Trophoblast cell (in vitro differentiated cells and primary cell): ENCODE measurements at regions not wholly inside any gene's neighbourhood (a gene's known extent, or its start where the extent isn't known, plus 50 kb on each side); places are given as distances from the start of the nearest gene placed in this dataset.

ENCODE experiments used
- DNase-seq, 2 donors: peaks; one replicate each; pipeline ENCODE4 v3.0.0-alpha.2; 2016
- H2AFZ ChIP-seq: 2 replicates; pipeline ENCODE4 v1.6.1; 2013; ENCODE audit warnings: low read length, moderate library complexity, mild to moderate bottlenecking; ENCODE audit not compliant: insufficient read depth, poor library complexity
- H2AK5ac ChIP-seq: 2 replicates; pipeline ENCODE4 v1.6.1; 2013; ENCODE audit warnings: mild to moderate bottlenecking, low read length
- H2BK120ac ChIP-seq: 2 replicates; pipeline ENCODE4 v1.6.1; 2013; ENCODE audit warnings: low read length, mild to moderate bottlenecking, moderate library complexity; ENCODE audit not compliant: insufficient read depth, poor library complexity
- H2BK12ac ChIP-seq: 2 replicates; pipeline ENCODE4 v1.6.1; 2013; ENCODE audit warnings: mild to moderate bottlenecking, low read length, moderate library complexity
- H2BK5ac ChIP-seq: 2 replicates; pipeline ENCODE4 v1.6.1; 2013; ENCODE audit warnings: low read length, low read depth, moderate library complexity, mild to moderate bottlenecking; ENCODE audit not compliant: poor library complexity
- H3K14ac ChIP-seq: 2 replicates; pipeline ENCODE4 v1.6.1; 2013; ENCODE audit warnings: mild to moderate bottlenecking, low read length
- H3K18ac ChIP-seq: 2 replicates; pipeline ENCODE4 v1.6.1; 2013; ENCODE audit warnings: mild to moderate bottlenecking, low read length
- H3K23ac ChIP-seq: 2 replicates; pipeline ENCODE4 v1.6.1; 2013; ENCODE audit warnings: low read length
- H3K27ac ChIP-seq: 2 replicates; pipeline ENCODE4 v1.5.1; 2013; ENCODE audit warnings: low read depth, mild to moderate bottlenecking, inconsistent platforms, low read length, moderate library complexity
- H3K27me3 ChIP-seq: 2 replicates; pipeline ENCODE4 v1.6.1; 2013; ENCODE audit warnings: inconsistent platforms, mild to moderate bottlenecking, low read length, moderate library complexity; ENCODE audit not compliant: insufficient read depth
- H3K36me3 ChIP-seq, 2 experiments: 1 replicate in 1 of 2; 2 replicates in 1 of 2; pipeline ENCODE4 v1.6.1; 2013; ENCODE audit warnings: low read length in 2 of 2, mild to moderate bottlenecking in 2 of 2, moderate library complexity in 1 of 2; ENCODE audit not compliant: insufficient read depth in 2 of 2, control insufficient read depth in 1 of 2
- H3K4ac ChIP-seq: 2 replicates; pipeline ENCODE4 v1.6.1; 2013; ENCODE audit warnings: low read depth, mild to moderate bottlenecking, low read length, moderate library complexity
- H3K4me1 ChIP-seq, 2 experiments: 1 replicate in 1 of 2; 2 replicates in 1 of 2; pipeline ENCODE4 v1.6.1; 2013; ENCODE audit warnings: low read length in 2 of 2, mild to moderate bottlenecking in 2 of 2, moderate library complexity in 1 of 2; ENCODE audit not compliant: insufficient read depth in 2 of 2, control insufficient read depth in 1 of 2
- H3K4me2 ChIP-seq: 2 replicates; pipeline ENCODE4 v1.6.1; 2013; ENCODE audit warnings: inconsistent platforms, mild to moderate bottlenecking, low read length, moderate library complexity
- H3K4me3 ChIP-seq: 2 replicates; pipeline ENCODE4 v1.5.1; 2013; ENCODE audit warnings: mild to moderate bottlenecking, low read depth, low read length, inconsistent platforms
- H3K79me1 ChIP-seq: one replicate; pipeline ENCODE4 v1.6.1; 2013; ENCODE audit warnings: low read length
- H3K79me2 ChIP-seq: 2 replicates; pipeline ENCODE4 v1.6.1; 2013; ENCODE audit warnings: low read length, mild to moderate bottlenecking; ENCODE audit not compliant: control insufficient read depth, insufficient read depth, poor library complexity
- H3K9ac ChIP-seq: 2 replicates; pipeline ENCODE4 v1.6.1; 2013; ENCODE audit warnings: mild to moderate bottlenecking, low read length
- H3K9me3 ChIP-seq: 2 replicates; pipeline ENCODE4 v1.6.1; 2013; ENCODE audit warnings: low read depth, mild to moderate bottlenecking, control low read depth, inconsistent platforms, low read length; ENCODE audit not compliant: insufficient read depth
- H4K12ac ChIP-seq: 2 replicates; pipeline ENCODE4 v1.6.1; 2013; ENCODE audit warnings: low read depth, mild to moderate bottlenecking, low read length, moderate library complexity
- H4K8ac ChIP-seq: 2 replicates; pipeline ENCODE4 v1.6.1; 2013; ENCODE audit warnings: low read depth, mild to moderate bottlenecking, low read length, moderate library complexity
- H4K91ac ChIP-seq: one replicate; pipeline ENCODE4 v1.6.1; 2013; ENCODE audit warnings: low read depth, mild to moderate bottlenecking, low read length, moderate library complexity
- WGBS: extraction: QIAGEN DNeasy Blood & Tissue Kit; methylation state at CpG from one replicate; pipeline ENCODE4 v1.1.7; 2013; ENCODE audit warnings: missing lambda C conversion rate; ENCODE audit not compliant: insufficient read length, insufficient coverage; ENCODE audit errors: extremely low coverage; 5-methylcytosine and 5-hydroxymethylcytosine counted together

DNA sequence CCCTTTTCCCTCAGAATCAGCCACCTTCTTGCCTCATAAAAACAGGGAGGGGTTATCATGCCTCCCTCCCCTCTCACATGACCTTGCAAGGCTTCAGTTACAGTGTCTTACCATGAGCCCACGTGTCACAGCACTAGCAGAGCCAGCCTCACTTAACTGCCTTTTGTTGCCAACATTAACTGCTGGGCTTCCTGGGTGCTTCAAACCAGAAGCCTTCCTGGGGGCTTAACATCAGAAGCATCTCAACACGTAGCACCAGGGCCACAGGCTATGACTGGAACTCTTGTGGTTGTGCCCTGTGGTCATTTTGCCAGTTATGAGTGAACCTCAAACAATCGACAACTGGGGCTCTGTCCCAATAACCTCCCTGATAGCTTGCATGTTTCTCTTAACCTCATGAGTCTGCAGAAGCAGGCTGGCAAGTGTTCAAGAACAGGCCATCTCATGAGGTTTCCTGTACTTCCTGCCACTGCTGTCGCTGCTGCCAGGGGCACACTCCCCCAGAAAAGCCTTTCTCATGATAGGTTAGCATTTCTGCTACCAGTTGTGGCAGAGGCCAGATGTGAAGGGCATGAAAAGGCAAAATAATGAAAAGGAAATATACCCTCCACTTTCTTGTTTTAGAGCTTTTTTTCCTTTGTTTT, 132.2 kb downstream of the GLUL start:
- Histone ChIP-seq H4K91ac (no peak overlapping the region), H2AFZ (no peak overlapping the region), H3K18ac (no peak overlapping the region), H2BK12ac (no peak overlapping the region), H3K23ac (no peak overlapping the region), H3K9me3 (peaks cover 5% of the 10 kb centered on the region), H3K79me2 (no peaks in the 10 kb centered on the region), H3K14ac (no peak overlapping the region), H2AK5ac (no peak overlapping the region), H3K4ac (no peak overlapping the region), H4K8ac (no peak overlapping the region), H3K9ac (no peak overlapping the region), H3K27ac (no peak overlapping the region), H3K4me1 (no peaks in the 10 kb centered on the region), H2BK5ac (no peak overlapping the region), H2BK120ac (no peak overlapping the region), H4K12ac (no peak overlapping the region), H3K4me3 (no peak overlapping the region), H3K4me2 (no peak overlapping the region), H3K79me1 (no peaks in the 10 kb centered on the region), H3K27me3 (no peaks in the 10 kb centered on the region), H3K36me3 (no peaks in the 10 kb centered on the region)
- WGBS = no CpG with 5 or more reads among the region's 4 CpGs
- peak in 1 of 2 donors; percentile 15 for DNase-seq

GRCh38 chr1:182257369-182258063, 134.1 kb downstream of the GLUL start:
- Histone ChIP-seq H3K27ac (no peak overlapping the region), H3K27me3 (no peaks in the 10 kb centered on the region)

DNA sequence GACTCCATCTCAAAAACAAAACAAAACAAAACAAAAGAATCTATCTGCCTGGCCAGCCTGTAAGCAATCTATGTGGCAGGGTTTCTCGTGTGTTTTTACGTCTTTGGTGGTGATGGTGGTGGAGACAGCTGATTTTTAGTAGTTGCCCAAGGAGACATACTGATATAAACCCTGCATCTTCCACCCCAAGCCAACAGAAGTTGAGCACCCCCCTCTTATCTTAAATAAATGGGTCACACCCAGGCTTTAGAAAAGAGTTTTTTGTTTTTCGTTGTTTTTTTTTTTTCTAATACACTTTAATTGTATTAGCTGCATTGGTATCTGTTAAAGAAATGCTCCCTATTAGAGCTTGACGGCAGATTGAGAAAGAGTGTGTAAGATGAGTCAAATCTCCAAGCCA, 134.7 kb downstream of the GLUL start:
- H2BK120ac ChIP-seq = no peak overlapping the region
- no peak overlapping the region for H3K14ac ChIP-seq
- no peak overlapping the region for H4K91ac ChIP-seq
- no peaks in the 10 kb centered on the region for H3K27me3 ChIP-seq
- H3K18ac ChIP-seq = no peak overlapping the region
- H3K27ac ChIP-seq = no peak overlapping the region
- no peak overlapping the region for H2BK12ac ChIP-seq
- no CpG with 5 or more reads among the region's 4 CpGs for WGBS
- H3K9me3 ChIP-seq = peaks cover 5% of the 10 kb centered on the region
- no peaks in the 10 kb centered on the region for H3K36me3 ChIP-seq
- no peak overlapping the region for H4K12ac ChIP-seq
- H2BK5ac ChIP-seq = no peak overlapping the region
- no peak overlapping the region for H4K8ac ChIP-seq
- no peak overlapping the region for H2AFZ ChIP-seq
- no peak overlapping the region for H3K9ac ChIP-seq
- no peak for DNase-seq
- no peak overlapping the region for H3K4ac ChIP-seq
- H2AK5ac ChIP-seq = no peak overlapping the region
- no peaks in the 10 kb centered on the region for H3K4me1 ChIP-seq
- H3K23ac ChIP-seq = no peak overlapping the region
- no peak overlapping the region for H3K4me2 ChIP-seq
- H3K79me2 ChIP-seq = no peaks in the 10 kb centered on the region
- no peak overlapping the region for H3K4me3 ChIP-seq
- H3K79me1 ChIP-seq = no peaks in the 10 kb centered on the region

More at GRCh38 chr1:182257369-182258063, 134.1 kb downstream of the GLUL start:
- no peak for DNase-seq
- Histone ChIP-seq H3K4me1 (no peaks in the 10 kb centered on the region), H4K8ac (no peak overlapping the region), H3K79me1 (no peaks in the 10 kb centered on the region), H2BK12ac (no peak overlapping the region), H2AK5ac (no peak overlapping the region), H4K12ac (no peak overlapping the region), H2BK120ac (no peak overlapping the region), H3K4me2 (no peak overlapping the region), H4K91ac (no peak overlapping the region), H3K9ac (peak overlapping the region; percentile 63), H3K4ac (no peak overlapping the region), H3K18ac (no peak overlapping the region), H3K14ac (no peak overlapping the region), H3K23ac (no peak overlapping the region), H3K9me3 (peaks cover 5% of the 10 kb centered on the region), H3K36me3 (no peaks in the 10 kb centered on the region), H2BK5ac (no peak overlapping the region), H3K4me3 (no peak overlapping the region), H3K79me2 (no peaks in the 10 kb centered on the region), H2AFZ (peak overlapping the region; percentile 27)
- no CpG with 5 or more reads among the region's 2 CpGs for WGBS

DNA sequence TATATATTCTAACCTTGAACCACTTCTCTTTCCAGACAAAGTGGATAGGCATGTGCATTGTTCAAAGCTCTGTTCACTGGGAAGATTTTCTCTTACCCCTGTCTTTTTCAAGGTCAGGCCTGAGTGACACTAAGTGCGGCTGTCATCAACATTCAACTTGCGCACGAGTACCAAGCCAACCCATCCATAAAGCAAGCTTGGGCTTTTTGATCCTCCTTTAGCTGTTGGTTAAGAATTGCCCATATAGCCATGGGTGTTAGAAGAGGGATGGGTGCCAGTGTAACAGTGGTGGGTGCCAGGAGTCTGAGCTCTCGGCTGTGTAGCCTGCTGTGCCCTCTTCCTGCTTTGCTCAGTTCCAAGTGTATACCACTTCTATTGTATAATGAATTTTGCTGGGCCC, 136.1 kb downstream of the GLUL start:
- no peak overlapping the region for H3K18ac ChIP-seq
- DNase-seq = no peak
- H4K12ac ChIP-seq = no peak overlapping the region
- no peaks in the 10 kb centered on the region for H3K79me2 ChIP-seq
- no peak overlapping the region for H2BK5ac ChIP-seq
- H2BK120ac ChIP-seq = no peak overlapping the region
- no CpG with 5 or more reads among the region's 4 CpGs for WGBS
- no peaks in the 10 kb centered on the region for H3K27me3 ChIP-seq
- H3K36me3 ChIP-seq = no peaks in the 10 kb centered on the region
- no peaks in the 10 kb centered on the region for H3K4me1 ChIP-seq
- H2BK12ac ChIP-seq = no peak overlapping the region
- H3K79me1 ChIP-seq = no peaks in the 10 kb centered on the region
- H2AK5ac ChIP-seq = no peak overlapping the region
- no peak overlapping the region for H3K14ac ChIP-seq
- H2AFZ ChIP-seq = no peak overlapping the region
- H4K8ac ChIP-seq = no peak overlapping the region
- H3K4me2 ChIP-seq = no peak overlapping the region
- H3K4me3 ChIP-seq = no peak overlapping the region
- no peak overlapping the region for H3K23ac ChIP-seq
- H3K9ac ChIP-seq = no peak overlapping the region
- H3K4ac ChIP-seq = no peak overlapping the region
- H3K9me3 ChIP-seq = peaks cover 5% of the 10 kb centered on the region
- no peak overlapping the region for H3K27ac ChIP-seq
- H4K91ac ChIP-seq = no peak overlapping the region
